Gastrocnemius medialis (tissue), 4 donors: ENCODE measurements at regions not wholly inside any gene's neighbourhood (a gene's known extent, or its start where the extent isn't known, plus 50 kb on each side); places are given as distances from the start of the nearest gene placed in this dataset.

ENCODE experiments used
- POLR2A ChIP-seq, 2 donors: fragments of 450-650 bp; IDR thresholded peaks; one replicate each; pipeline ENCODE4 v1.6.1; 2017; ENCODE audit warnings: antibody characterized with exemption in 2 of 2, mild to moderate bottlenecking in 2 of 2, moderate library complexity in 2 of 2
- TF ChIP-seq, protein P1 (sequence below), 5 experiments: fragments of 450-650 bp in 3 of 5; fragments of 200-600 bp in 2 of 5; sonication (generic) in 2 of 5; IDR thresholded peaks in 4 of 5; conservative IDR thresholded peaks in 1 of 5; 1 replicate in 4 of 5; 2 replicates in 1 of 5; pipeline ENCODE4 v1.5.1; 2016 to 2019; ENCODE audit warnings: antibody characterized with exemption in 5 of 5, mild to moderate bottlenecking in 3 of 5, moderate library complexity in 3 of 5

DNA sequence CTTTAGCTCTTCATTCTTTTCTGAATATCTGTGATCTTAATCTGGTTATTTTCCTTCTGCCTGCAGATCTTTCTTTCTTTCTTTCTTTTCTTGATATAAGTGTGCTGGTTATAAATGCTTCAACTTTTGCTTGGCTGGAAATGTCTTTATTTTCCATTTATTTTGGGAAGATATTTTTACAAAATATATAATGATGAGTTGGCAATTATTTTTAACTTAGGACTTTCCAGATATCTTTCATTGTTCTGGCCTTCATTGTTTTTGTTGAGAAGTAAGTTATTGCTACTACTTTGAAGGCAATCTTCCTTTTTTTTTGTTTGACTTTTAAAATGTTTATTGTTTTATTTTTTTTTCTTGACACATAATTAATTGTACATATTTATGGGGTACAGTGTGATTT is 75.3 kb downstream of the ZNF503 start:
- TF ChIP-seq, protein P1, sequence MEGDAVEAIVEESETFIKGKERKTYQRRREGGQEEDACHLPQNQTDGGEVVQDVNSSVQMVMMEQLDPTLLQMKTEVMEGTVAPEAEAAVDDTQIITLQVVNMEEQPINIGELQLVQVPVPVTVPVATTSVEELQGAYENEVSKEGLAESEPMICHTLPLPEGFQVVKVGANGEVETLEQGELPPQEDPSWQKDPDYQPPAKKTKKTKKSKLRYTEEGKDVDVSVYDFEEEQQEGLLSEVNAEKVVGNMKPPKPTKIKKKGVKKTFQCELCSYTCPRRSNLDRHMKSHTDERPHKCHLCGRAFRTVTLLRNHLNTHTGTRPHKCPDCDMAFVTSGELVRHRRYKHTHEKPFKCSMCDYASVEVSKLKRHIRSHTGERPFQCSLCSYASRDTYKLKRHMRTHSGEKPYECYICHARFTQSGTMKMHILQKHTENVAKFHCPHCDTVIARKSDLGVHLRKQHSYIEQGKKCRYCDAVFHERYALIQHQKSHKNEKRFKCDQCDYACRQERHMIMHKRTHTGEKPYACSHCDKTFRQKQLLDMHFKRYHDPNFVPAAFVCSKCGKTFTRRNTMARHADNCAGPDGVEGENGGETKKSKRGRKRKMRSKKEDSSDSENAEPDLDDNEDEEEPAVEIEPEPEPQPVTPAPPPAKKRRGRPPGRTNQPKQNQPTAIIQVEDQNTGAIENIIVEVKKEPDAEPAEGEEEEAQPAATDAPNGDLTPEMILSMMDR (IDR thresholded peaks at IDR 0.05 in 4 of 5, conservative IDR thresholded peaks at IDR 0.05 in 1 of 5) = no peak
- TF ChIP-seq POLR2A (IDR thresholded peaks at IDR 0.05) = no peak
